Lower lobe of right lung (tissue), 2 donors: ENCODE measurements at regions not wholly inside any gene's neighbourhood (a gene's known extent, or its start where the extent isn't known, plus 50 kb on each side); places are given as distances from the start of the nearest gene placed in this dataset.

Experiments
- ATAC-seq, 2 donors: fragments of 200-7000 bp; cut with Tn5 transposase; one replicate each; pipeline ENCODE4 v1.9.1; 2020 to 2022; ENCODE audit warnings: mild to moderate bottlenecking in 2 of 2, moderate library complexity in 2 of 2
- DNase-seq: peaks from one replicate; pipeline ENCODE4 v3.0.0-alpha.2; 2020
- H3K27ac ChIP-seq: fragments of 200-600 bp; one replicate; pipeline ENCODE4 v1.8.0; 2022
- H3K27me3 ChIP-seq: fragments of 200-600 bp; one replicate; pipeline ENCODE4 v1.8.0; 2022; ENCODE audit warnings: low read depth
- H3K36me3 ChIP-seq: fragments of 200-600 bp; one replicate; pipeline ENCODE4 v1.8.0; 2022; ENCODE audit warnings: mild to moderate bottlenecking
- H3K4me1 ChIP-seq: fragments of 200-600 bp; one replicate; pipeline ENCODE4 v1.8.0; 2022
- H3K4me3 ChIP-seq: fragments of 200-600 bp; one replicate; pipeline ENCODE4 v1.8.0; 2022; ENCODE audit warnings: mild to moderate bottlenecking
- H3K9me3 ChIP-seq: fragments of 200-600 bp; one replicate; pipeline ENCODE4 v1.8.0; 2022
- intact Hi-C: fragments of 100-400 bp; cut with DNase I; formaldehyde crosslinking; loops from one replicate; pipeline ENCODE4 v1.11.0; 2022
- TF ChIP-seq, protein P1 (sequence below): fragments of 200-600 bp; IDR thresholded peaks from one replicate; pipeline ENCODE4 v1.8.0; 2022; ENCODE audit warnings: antibody characterized with exemption, mild to moderate bottlenecking
- donor health status: DM: no; HTN: yes; CAD: no; lungs with severe emphysema.

- Histone ChIP-seq H3K27me3 (no peaks in the 10 kb centered on the region), H3K9me3 (no peaks in the 10 kb centered on the region), H3K27ac (no peak overlapping the region), H3K4me1 (no peaks in the 10 kb centered on the region), H3K36me3 (no peaks in the 10 kb centered on the region), H3K4me3 (no peak overlapping the region)
- ATAC-seq, result no peak
- intact Hi-C loops, result loop anchor here (10.0 kb wide), 2 partner anchors 243 to 283 kb away; no protein-coding TSS in a partner anchor
- TF ChIP-seq, protein P1, sequence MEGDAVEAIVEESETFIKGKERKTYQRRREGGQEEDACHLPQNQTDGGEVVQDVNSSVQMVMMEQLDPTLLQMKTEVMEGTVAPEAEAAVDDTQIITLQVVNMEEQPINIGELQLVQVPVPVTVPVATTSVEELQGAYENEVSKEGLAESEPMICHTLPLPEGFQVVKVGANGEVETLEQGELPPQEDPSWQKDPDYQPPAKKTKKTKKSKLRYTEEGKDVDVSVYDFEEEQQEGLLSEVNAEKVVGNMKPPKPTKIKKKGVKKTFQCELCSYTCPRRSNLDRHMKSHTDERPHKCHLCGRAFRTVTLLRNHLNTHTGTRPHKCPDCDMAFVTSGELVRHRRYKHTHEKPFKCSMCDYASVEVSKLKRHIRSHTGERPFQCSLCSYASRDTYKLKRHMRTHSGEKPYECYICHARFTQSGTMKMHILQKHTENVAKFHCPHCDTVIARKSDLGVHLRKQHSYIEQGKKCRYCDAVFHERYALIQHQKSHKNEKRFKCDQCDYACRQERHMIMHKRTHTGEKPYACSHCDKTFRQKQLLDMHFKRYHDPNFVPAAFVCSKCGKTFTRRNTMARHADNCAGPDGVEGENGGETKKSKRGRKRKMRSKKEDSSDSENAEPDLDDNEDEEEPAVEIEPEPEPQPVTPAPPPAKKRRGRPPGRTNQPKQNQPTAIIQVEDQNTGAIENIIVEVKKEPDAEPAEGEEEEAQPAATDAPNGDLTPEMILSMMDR, result no peak
- DNase-seq, result no peak
Observed at GRCh38 chr3:59572106-59572505, 522.3 kb upstream of the CFAP20DC start.

DNA sequence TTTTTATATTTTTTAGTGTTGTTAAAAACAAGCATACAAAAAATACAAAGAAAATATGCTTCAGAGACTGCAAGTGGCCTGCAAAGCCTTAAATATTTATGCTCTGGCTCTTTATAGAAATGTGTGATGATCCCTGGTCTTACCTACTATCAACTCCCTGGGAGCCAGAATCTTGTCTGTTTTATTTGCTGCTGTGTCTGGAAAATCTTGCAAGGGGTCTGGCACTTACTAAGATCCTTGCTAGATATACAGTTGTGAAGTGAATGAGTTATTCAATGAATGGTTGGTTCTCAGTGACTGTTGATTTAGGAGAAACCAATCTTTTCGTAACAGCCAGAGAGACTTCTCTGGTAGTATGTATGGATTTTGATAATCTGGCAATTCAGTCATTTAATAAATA lies 521.0 kb upstream of the CFAP20DC start:
- no peaks in the 10 kb centered on the region for H3K4me1 ChIP-seq
- no peak overlapping the region for H3K27ac ChIP-seq
- no peaks in the 10 kb centered on the region for H3K9me3 ChIP-seq
- TF ChIP-seq, protein P1, result no peak
- DNase-seq (no peak), ATAC-seq (no peak)
- no peaks in the 10 kb centered on the region for H3K36me3 ChIP-seq
- intact Hi-C loops, result loop anchor here (10.0 kb wide), 2 partner anchors 244 to 284 kb away; no protein-coding TSS in a partner anchor
- no peak overlapping the region for H3K4me3 ChIP-seq
- H3K27me3 ChIP-seq, result no peaks in the 10 kb centered on the region

DNA sequence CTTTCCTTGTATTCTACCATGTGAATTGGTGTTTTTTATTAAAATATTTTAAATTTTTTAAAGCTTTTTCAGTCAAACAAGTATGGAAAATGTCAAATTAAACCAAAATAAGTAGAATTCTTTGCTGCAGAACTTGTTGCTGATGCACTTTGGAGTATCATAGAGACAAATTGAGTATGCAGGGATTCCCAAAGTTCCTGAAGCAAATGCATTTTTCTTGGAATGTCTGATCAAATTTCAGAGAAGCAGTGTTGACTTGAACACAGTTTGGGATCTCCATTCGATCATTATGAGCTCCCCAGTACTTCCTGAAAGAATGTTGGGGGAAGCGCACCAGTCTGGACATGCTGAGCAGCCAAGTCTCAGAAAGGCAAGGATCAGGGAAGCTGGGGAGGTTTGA lies 517.8 kb upstream of the CFAP20DC start:
- Histone ChIP-seq H3K9me3 (no peaks in the 10 kb centered on the region), H3K4me3 (no peak overlapping the region), H3K36me3 (no peaks in the 10 kb centered on the region), H3K27me3 (no peaks in the 10 kb centered on the region), H3K27ac (no peak overlapping the region), H3K4me1 (no peaks in the 10 kb centered on the region)
- no peak for DNase-seq
- ATAC-seq, result no peak
- intact Hi-C loops, result no loop called here
- TF ChIP-seq, protein P1, result no peak

GRCh38 chr3:59566481-59566975 lies 516.7 kb upstream of the CFAP20DC start:
- intact Hi-C loops, result no loop called here
- Histone ChIP-seq H3K4me3 (no peak overlapping the region), H3K27ac (no peak overlapping the region), H3K4me1 (no peaks in the 10 kb centered on the region), H3K27me3 (no peaks in the 10 kb centered on the region), H3K36me3 (no peaks in the 10 kb centered on the region), H3K9me3 (no peaks in the 10 kb centered on the region)
- DNase-seq (no peak), ATAC-seq (no peak)
- TF ChIP-seq, protein P1, result no peak

DNA sequence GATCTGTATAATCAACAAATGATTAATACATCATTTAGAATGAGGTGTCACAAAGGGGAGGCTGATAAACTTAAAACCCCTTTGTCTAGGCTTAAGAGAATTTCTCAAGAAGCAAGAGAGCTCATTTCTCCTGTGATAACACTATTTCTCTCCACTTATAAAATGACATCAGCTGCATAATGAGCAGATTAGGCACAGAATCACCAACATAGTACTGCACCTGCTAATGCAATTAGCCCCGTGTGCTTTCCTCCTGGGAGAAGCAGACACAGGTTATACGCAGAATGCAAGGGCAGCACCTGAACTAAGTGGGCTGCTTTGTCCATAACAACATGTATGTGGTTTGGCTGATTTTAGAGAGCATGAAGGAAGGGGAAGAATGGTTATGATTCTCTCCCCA lies 515.3 kb upstream of the CFAP20DC start:
- Histone ChIP-seq H3K27ac (no peak overlapping the region), H3K27me3 (no peaks in the 10 kb centered on the region), H3K36me3 (no peaks in the 10 kb centered on the region), H3K4me1 (no peaks in the 10 kb centered on the region), H3K9me3 (no peaks in the 10 kb centered on the region), H3K4me3 (no peak overlapping the region)
- DNase-seq (no peak), ATAC-seq (no peak)
- intact Hi-C loops, result no loop called here
- TF ChIP-seq, protein P1, result no peak

DNA sequence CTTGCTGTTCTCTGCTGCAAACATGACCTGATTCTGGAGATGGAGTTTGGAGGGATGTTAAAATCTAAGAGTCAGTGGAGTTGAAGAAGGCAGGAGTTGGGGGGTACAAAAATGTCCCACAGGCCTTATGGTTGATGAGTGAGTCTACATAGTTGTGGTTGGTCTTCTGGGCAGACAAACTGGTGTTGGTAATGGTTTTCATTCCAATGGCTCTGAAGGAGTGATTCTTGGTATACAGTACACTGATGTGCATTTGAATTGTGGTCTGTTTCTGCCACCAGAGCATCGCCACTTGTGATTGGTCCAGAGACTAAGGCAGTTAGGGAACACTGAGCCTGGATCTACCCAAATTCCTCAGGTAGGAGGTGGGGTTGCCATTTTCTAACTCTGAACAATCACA lies 514.1 kb upstream of the CFAP20DC start:
- Histone ChIP-seq H3K36me3 (no peaks in the 10 kb centered on the region), H3K27ac (no peak overlapping the region), H3K9me3 (no peaks in the 10 kb centered on the region), H3K4me3 (no peak overlapping the region), H3K4me1 (no peaks in the 10 kb centered on the region), H3K27me3 (no peaks in the 10 kb centered on the region)
- ATAC-seq (no peak), DNase-seq (no peak)
- TF ChIP-seq, protein P1, result no peak
- intact Hi-C loops, result no loop called here
